ENCODE measurements at regions not wholly inside any gene's neighbourhood (a gene's known extent, or its start where the extent isn't known, plus 50 kb on each side); places are given as distances from the start of the nearest gene placed in this dataset.

GRCh38 chr13:66218583-66218982 is 1011.6 kb downstream of the PCDH9 start:
- no peak overlapping the region for H3K27ac ChIP-seq
- TF ChIP-seq CTCF (IDR thresholded peaks at IDR 0.05) (no peak), ZFX (IDR thresholded peaks at IDR 0.05; ENCODE audit: borderline replicate concordance) (no peak)

GRCh38 chr13:66216728-66217127 is 1013.4 kb downstream of the PCDH9 start:
- TF ChIP-seq ZFX (IDR thresholded peaks at IDR 0.05; ENCODE audit: borderline replicate concordance), result no peak
- no peak overlapping the region for H3K27ac ChIP-seq

GRCh38 chr13:66214467-66214866 is 1015.7 kb downstream of the PCDH9 start:
- no peak for TF ChIP-seq ZFX (IDR thresholded peaks at IDR 0.05; ENCODE audit: borderline replicate concordance)
- no peak overlapping the region for H3K27ac ChIP-seq

GRCh38 chr13:66212511-66212910 is 1017.6 kb downstream of the PCDH9 start:
- TF ChIP-seq CTCF (IDR thresholded peaks at IDR 0.05), result no peak
- TF ChIP-seq ZFX (IDR thresholded peaks at IDR 0.05; ENCODE audit: borderline replicate concordance), result no peak
- no peak overlapping the region for H3K27ac ChIP-seq

GRCh38 chr13:66210677-66211076 is 1019.5 kb downstream of the PCDH9 start:
- no peak for TF ChIP-seq CTCF (IDR thresholded peaks at IDR 0.05)
- TF ChIP-seq ZFX (IDR thresholded peaks at IDR 0.05; ENCODE audit: borderline replicate concordance), result no peak
- no peak overlapping the region for H3K27ac ChIP-seq

GRCh38 chr13:66208589-66208988 is 1021.5 kb downstream of the PCDH9 start:
- H3K27ac ChIP-seq, result no peak overlapping the region
- TF ChIP-seq ZFX (IDR thresholded peaks at IDR 0.05; ENCODE audit: borderline replicate concordance), result no peak
- no peak for TF ChIP-seq CTCF (IDR thresholded peaks at IDR 0.05)

- TF ChIP-seq ZFX (IDR thresholded peaks at IDR 0.05; ENCODE audit: borderline replicate concordance) (no peak), CTCF (IDR thresholded peaks at IDR 0.05) (no peak)
- H3K27ac ChIP-seq, result no peak overlapping the region
Measured at GRCh38 chr13:66207610-66208009, 1022.5 kb downstream of the PCDH9 start.

GRCh38 chr13:66205807-66206206 is 1024.3 kb downstream of the PCDH9 start:
- no peak overlapping the region for H3K27ac ChIP-seq
- TF ChIP-seq ZFX (IDR thresholded peaks at IDR 0.05; ENCODE audit: borderline replicate concordance) (no peak), CTCF (IDR thresholded peaks at IDR 0.05) (no peak)

Measured in 22Rv1 (cell line).